Heart right ventricle (tissue), 16 donors: ENCODE measurements at regions not wholly inside any gene's neighbourhood (a gene's known extent, or its start where the extent isn't known, plus 50 kb on each side); places are given as distances from the start of the nearest gene placed in this dataset.

Experiments used
- ATAC-seq, 8 donors: fragments of 200-7000 bp; cut with Tn5 transposase; one replicate each; pipeline ENCODE4 v1.9.1; 2020; ENCODE audit warnings: mild to moderate bottlenecking in 8 of 8, moderate library complexity in 8 of 8, moderate number of reproducible peaks in 1 of 8
- DNase-seq, 2 donors: peaks; one replicate each; pipeline ENCODE4 v3.0.0-alpha.2; 2020
- H3K27ac ChIP-seq, 10 donors: fragments of 200-600 bp; sonication (generic) in 2 of 10; one replicate each; pipeline versions ENCODE4 v1.5.0 to v1.8.0; 2020 to 2022; ENCODE audit warnings: mild to moderate bottlenecking in 3 of 10
- H3K27me3 ChIP-seq, 7 donors: fragments of 200-600 bp; one replicate each; pipeline ENCODE4 v1.8.0; 2021 to 2022; ENCODE audit warnings: mild to moderate bottlenecking in 2 of 7
- H3K36me3 ChIP-seq, 9 donors: fragments of 200-600 bp; sonication (generic) in 1 of 9; one replicate each; pipeline versions ENCODE4 v1.5.0 to v1.8.0; 2020 to 2022; ENCODE audit warnings: mild to moderate bottlenecking in 2 of 9
- H3K4me1 ChIP-seq, 9 donors: fragments of 200-600 bp; sonication (generic) in 1 of 9; one replicate each; pipeline versions ENCODE4 v1.5.0 to v1.8.0; 2020 to 2022; ENCODE audit warnings: mild to moderate bottlenecking in 4 of 9
- H3K4me3 ChIP-seq, 10 donors: fragments of 200-600 bp; sonication (generic) in 2 of 10; one replicate each; pipeline versions ENCODE4 v1.5.0 to v1.8.0; 2020 to 2022; ENCODE audit warnings: mild to moderate bottlenecking in 7 of 10, moderate library complexity in 2 of 10
- H3K9me3 ChIP-seq, 11 donors: fragments of 200-600 bp in 10 of 11; sonication (generic) in 2 of 11; one replicate each; pipeline versions ENCODE4 v1.5.0 to v1.8.0; 2013 to 2022; ENCODE audit warnings: mild to moderate bottlenecking in 2 of 11, control low read depth in 1 of 11, moderate library complexity in 1 of 11
- WGBS, 2 donors: extraction: QIAGEN DNeasy Blood & Tissue Kit; methylation state at CpG; one replicate each; pipeline ENCODE4 v1.1.7; 2013; ENCODE audit warnings: inconsistent platforms in 1 of 2; 5-methylcytosine and 5-hydroxymethylcytosine counted together
- intact Hi-C, 10 donors: fragments of 100-400 bp; cut with DNase I; formaldehyde crosslinking; loops; one replicate each; pipeline versions ENCODE4 v1.11.1 to v1.14.2; 2022
- TF ChIP-seq, protein P1 (sequence below), 9 donors: fragments of 200-600 bp; sonication (generic) in 2 of 9; IDR thresholded peaks; one replicate each; pipeline versions ENCODE4 v1.5.0 to v1.8.0; 2021 to 2022; ENCODE audit warnings: antibody characterized with exemption in 9 of 9, mild to moderate bottlenecking in 5 of 9, moderate library complexity in 1 of 9
- donor health status: Arrhythmogenic right ventricular cardiomyopathy.
- donor health status: ischemic (EF 13 %, LVEDD 7.1; RV severe dilation, severe dysfunction).
- donor health status: healthy with polysubstance abuse.
- donor health status: DM: no; HTN: yes; CAD: no.
- donor health status: DM: no; HTN: no; CAD: no.
- donor health status: ischemic (EF 25% LVEDD 6.9; RV normal size, moderate dysfunction).
- donor health status: ischemic (EF 25% LVEDD 5.7; RV mildly dilated, moderate dysfunction).
- donor health status: healthy.
- donor health status: DM: yes; HTN: yes; CAD: no.
- donor health status: Ischemic cardiomyopathy.
- donor health status: ischemic (EF 35%, LVEDD 5.7; RV mildly dilated, moderate dysfunction).
- donor health status: nonischemic (EF 11% LVEDD 7.7; RV severe dilation, severe dysfunction).
- donor health status: DM: yes; HTN: yes; CAD: no.
- donor health status: PGD.
- donor health status: ischemic (EF 29% LVEDD 5.4; RV normal size, mild dysfunction).
- donor health status: nonischemic (EF 23%, LVEDD 6.1; RV moderate dilation, normal function).

DNA sequence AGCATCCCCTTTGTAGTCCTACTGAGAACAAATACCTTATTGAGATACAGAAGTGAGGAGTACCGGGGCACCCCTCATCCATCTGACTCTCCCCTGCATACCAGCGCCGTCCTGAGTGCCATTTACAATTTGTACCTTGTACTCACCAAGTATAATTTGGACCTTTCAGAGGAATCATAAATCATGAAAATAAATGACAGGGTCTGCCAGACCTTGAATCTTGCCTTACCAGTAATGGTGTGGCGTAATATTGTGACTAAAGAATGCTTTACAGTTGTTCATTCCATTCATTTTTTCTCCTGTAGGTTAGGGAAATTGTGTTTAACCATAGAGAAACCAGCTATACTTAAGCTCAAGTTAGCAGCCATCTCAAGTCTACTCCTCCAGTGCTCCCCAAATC, 243.7 kb upstream of the RGS6 start:
- DNase-seq: no peak
- Histone ChIP-seq H3K27me3 (no peaks in the 10 kb centered on the region), H3K4me1 (peaks cover 0 to 7% (median 0%) of the 10 kb centered on the region in 9 donors), H3K4me3 (no peak overlapping the region), H3K36me3 (peaks cover 0 to 30% (median 0%) of the 10 kb centered on the region in 9 donors), H3K27ac (no peak overlapping the region), H3K9me3 (no peaks in the 10 kb centered on the region)
- WGBS, 2 donors: 96% methylated on average over 4 of the region's 4 CpGs
- no peak for ATAC-seq
- intact Hi-C loops: no loop called here
- TF ChIP-seq, protein P1, sequence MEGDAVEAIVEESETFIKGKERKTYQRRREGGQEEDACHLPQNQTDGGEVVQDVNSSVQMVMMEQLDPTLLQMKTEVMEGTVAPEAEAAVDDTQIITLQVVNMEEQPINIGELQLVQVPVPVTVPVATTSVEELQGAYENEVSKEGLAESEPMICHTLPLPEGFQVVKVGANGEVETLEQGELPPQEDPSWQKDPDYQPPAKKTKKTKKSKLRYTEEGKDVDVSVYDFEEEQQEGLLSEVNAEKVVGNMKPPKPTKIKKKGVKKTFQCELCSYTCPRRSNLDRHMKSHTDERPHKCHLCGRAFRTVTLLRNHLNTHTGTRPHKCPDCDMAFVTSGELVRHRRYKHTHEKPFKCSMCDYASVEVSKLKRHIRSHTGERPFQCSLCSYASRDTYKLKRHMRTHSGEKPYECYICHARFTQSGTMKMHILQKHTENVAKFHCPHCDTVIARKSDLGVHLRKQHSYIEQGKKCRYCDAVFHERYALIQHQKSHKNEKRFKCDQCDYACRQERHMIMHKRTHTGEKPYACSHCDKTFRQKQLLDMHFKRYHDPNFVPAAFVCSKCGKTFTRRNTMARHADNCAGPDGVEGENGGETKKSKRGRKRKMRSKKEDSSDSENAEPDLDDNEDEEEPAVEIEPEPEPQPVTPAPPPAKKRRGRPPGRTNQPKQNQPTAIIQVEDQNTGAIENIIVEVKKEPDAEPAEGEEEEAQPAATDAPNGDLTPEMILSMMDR (IDR thresholded peaks at IDR 0.05): no peak

DNA sequence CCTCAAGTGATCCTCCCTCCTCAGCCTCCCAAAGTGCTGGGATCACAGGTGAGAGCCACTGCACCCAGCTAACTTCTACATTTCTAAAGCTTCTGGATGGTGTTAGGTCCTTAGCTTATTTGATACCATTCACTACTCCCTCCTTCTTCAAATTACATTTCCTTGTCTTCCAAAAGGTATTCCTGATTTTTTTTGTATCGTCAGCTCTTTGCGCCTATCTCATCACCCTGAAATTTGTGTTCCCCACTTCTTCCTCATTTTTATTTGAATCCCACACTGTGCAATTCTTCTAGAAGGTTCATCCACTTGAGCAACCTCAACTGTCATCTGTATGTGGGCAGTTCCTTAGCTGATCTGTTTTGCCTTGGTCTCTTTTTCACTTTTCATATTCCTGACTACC, 241.8 kb upstream of the RGS6 start:
- Histone ChIP-seq H3K27me3 (no peaks in the 10 kb centered on the region), H3K36me3 (peaks cover 0 to 18% (median 0%) of the 10 kb centered on the region in 9 donors), H3K27ac (no peak overlapping the region), H3K9me3 (no peaks in the 10 kb centered on the region), H3K4me1 (peaks cover 0 to 7% (median 0%) of the 10 kb centered on the region in 9 donors), H3K4me3 (no peak overlapping the region)
- TF ChIP-seq, protein P1 (IDR thresholded peaks at IDR 0.05): no peak
- intact Hi-C loops: no loop called here
- ATAC-seq (no peak), DNase-seq (no peak)
- WGBS, 2 donors: 97 to 100% methylated on average over 2 of the region's 2 CpGs

DNA sequence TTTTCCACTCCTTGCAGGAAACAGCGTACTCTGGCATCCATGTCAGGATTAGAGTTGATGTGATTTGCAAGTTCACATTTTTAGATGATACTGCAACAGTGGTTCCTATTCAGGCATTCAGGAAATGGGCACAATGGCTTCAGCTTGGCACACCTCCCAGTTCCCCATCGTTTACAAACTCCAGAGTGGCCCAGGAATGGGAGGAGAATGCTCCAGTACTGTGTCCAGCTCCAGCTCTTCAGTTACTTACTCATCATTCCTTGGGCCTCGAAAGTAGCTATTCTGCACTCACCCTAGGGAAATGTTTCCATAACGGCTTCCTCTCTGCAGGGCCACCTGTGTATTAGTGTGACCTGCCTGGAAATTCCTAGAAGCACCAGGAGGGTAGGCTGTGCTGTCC, 239.7 kb upstream of the RGS6 start:
- TF ChIP-seq, protein P1 (IDR thresholded peaks at IDR 0.05): no peak
- no peaks in the 10 kb centered on the region for H3K27me3 ChIP-seq
- peaks cover 0 to 2% (median 0%) of the 10 kb centered on the region in 9 donors for H3K4me1 ChIP-seq
- peaks cover 0 to 10% (median 0%) of the 10 kb centered on the region in 9 donors for H3K36me3 ChIP-seq
- no peaks in the 10 kb centered on the region for H3K9me3 ChIP-seq
- H3K4me3 ChIP-seq: no peak overlapping the region
- intact Hi-C loops: no loop called here
- H3K27ac ChIP-seq: no peak overlapping the region
- WGBS, 2 donors: 64 to 75% methylated on average over 4 of the region's 4 CpGs
- ATAC-seq: no peak
- DNase-seq: no peak

DNA sequence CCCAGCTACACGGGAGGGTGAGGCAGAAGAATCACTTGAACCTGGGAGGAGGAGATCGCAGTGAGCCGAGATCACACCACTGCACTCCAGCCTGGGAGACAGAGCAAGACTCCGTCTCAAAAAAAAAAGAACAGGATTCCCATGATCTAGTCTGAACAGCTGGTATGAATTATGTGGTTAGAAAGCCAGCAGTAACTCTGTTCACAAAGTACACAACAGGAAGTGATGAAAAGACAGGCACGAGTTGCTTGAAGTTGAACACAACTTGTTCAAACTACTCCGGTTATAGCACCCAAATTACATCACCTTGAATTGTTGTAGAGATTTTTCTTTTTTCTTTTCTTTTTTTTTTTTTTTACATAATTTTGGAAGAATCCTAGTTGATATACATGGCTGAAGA, 238.8 kb upstream of the RGS6 start:
- intact Hi-C loops: no loop called here

More for the DNA sequence above, 238.8 kb upstream of the RGS6 start:
- no peak overlapping the region for H3K4me3 ChIP-seq
- no peaks in the 10 kb centered on the region for H3K9me3 ChIP-seq
- H3K27ac ChIP-seq: no peak overlapping the region
- DNase-seq: no peak
- H3K27me3 ChIP-seq: no peaks in the 10 kb centered on the region
- TF ChIP-seq, protein P1 (IDR thresholded peaks at IDR 0.05): no peak
- WGBS, 2 donors: 83 to 92% methylated on average over 6 of the region's 6 CpGs
- ATAC-seq: no peak
- H3K4me1 ChIP-seq: peaks cover 0 to 4% (median 0%) of the 10 kb centered on the region in 9 donors
- H3K36me3 ChIP-seq: peaks cover 0 to 10% (median 0%) of the 10 kb centered on the region in 9 donors
